ENCODE measurements at regions not wholly inside any gene's neighbourhood (a gene's known extent, or its start where the extent isn't known, plus 50 kb on each side); places are given as distances from the start of the nearest gene placed in this dataset.
"Not testable (repeated sequence)": the region's sequence is repeated elsewhere in the genome, so short reads cannot be mapped to it uniquely, and the experiment has no call there.

DNA sequence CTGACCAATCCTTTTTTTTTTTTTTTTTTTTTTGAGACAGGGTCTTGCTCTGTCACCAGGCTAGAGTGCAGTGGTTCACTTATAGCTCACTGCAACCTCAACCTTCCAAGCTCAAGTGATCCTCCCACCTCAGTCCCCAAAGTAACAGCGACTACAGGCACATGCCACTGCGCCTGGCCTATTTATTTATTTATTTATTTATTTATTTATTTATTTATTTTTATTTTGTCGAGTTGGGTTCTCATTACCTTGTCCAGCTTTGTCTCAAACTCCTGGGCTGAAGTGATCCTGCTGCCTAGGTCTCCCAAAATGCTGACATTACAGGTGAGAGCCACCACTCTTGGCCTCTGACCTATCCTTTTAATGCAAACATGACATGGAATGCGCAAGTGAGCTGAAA is 124.4 kb downstream of the GXYLT1 start:
- Histone ChIP-seq H3K4me3 (no peak overlapping the region), H3K27me3 (no peaks in the 10 kb centered on the region), H3K9me3 (no peaks in the 10 kb centered on the region), H3K36me3 (no peaks in the 10 kb centered on the region), H3K9ac (ENCODE audit: low read depth in 2 of 2, low read length in 2 of 2) (no peak overlapping the region), H3K4me1 (no peaks in the 10 kb centered on the region), H3K27ac (no peak overlapping the region)
- DNase-seq: no peak
- TF ChIP-seq, protein P1, sequence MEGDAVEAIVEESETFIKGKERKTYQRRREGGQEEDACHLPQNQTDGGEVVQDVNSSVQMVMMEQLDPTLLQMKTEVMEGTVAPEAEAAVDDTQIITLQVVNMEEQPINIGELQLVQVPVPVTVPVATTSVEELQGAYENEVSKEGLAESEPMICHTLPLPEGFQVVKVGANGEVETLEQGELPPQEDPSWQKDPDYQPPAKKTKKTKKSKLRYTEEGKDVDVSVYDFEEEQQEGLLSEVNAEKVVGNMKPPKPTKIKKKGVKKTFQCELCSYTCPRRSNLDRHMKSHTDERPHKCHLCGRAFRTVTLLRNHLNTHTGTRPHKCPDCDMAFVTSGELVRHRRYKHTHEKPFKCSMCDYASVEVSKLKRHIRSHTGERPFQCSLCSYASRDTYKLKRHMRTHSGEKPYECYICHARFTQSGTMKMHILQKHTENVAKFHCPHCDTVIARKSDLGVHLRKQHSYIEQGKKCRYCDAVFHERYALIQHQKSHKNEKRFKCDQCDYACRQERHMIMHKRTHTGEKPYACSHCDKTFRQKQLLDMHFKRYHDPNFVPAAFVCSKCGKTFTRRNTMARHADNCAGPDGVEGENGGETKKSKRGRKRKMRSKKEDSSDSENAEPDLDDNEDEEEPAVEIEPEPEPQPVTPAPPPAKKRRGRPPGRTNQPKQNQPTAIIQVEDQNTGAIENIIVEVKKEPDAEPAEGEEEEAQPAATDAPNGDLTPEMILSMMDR (IDR thresholded peaks at IDR 0.05): no peak
- intact Hi-C loops (cut with DNase I): loop anchor here (5.0 kb wide), 1 partner anchor 743 kb away; no protein-coding TSS in a partner anchor

DNA sequence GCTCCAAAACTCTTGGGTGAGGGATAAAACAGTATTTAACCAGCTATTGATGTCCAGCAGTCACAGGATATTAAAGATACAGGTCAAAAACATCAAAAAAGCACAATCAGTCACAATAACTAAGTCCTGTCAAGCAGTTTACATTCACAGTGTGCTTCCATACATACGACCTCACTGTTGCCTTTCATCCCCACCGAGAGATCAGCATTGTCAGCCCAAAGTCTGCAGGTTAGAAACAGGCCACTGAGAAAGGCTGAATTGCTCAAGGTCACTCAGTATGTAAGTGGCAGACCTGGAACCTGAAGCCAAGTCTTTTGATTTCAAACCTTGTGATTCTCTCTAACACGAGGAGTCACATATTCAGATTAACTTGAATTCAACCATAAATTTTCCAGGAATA is 124.9 kb downstream of the GXYLT1 start:
- no peak for DNase-seq

DNA sequence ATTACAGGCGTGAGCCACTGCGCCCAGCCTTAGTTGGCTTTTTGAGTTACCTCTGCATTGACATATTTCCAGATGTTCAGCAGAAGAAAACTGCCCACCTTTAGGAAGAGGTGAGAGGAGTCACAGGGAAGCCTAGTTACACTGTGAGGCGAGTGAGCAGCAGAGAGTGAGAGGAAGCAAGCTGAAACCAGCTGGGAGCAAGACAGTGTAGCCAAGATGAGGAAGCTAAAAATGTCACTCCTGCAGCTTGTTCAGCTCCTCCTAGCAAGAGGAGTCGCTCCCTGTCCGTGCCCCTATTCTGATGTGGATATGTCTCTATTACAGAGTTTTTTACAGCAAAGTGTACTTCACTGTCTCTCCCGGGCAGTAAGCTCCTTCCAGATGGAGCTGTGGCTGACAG is 127.6 kb downstream of the GXYLT1 start:
- intact Hi-C loops (cut with DNase I): no loop called here
- H3K4me3 ChIP-seq: no peak overlapping the region
- H3K27me3 ChIP-seq: no peaks in the 10 kb centered on the region
- DNase-seq: no peak
- H3K27ac ChIP-seq: no peak overlapping the region
- H3K36me3 ChIP-seq: no peaks in the 10 kb centered on the region
- no peaks in the 10 kb centered on the region for H3K4me1 ChIP-seq
- TF ChIP-seq, protein P1 (IDR thresholded peaks at IDR 0.05): no peak
- H3K9ac ChIP-seq (ENCODE audit: low read depth in 2 of 2, low read length in 2 of 2): no peak overlapping the region
- H3K9me3 ChIP-seq: no peaks in the 10 kb centered on the region

More for the DNA sequence above, 124.9 kb downstream of the GXYLT1 start:
- H3K27me3 ChIP-seq: no peaks in the 10 kb centered on the region
- no peaks in the 10 kb centered on the region for H3K9me3 ChIP-seq
- TF ChIP-seq, protein P1 (IDR thresholded peaks at IDR 0.05): no peak
- H3K9ac ChIP-seq (ENCODE audit: low read depth in 2 of 2, low read length in 2 of 2): no peak overlapping the region
- intact Hi-C loops (cut with DNase I): loop anchor here (5.0 kb wide), 1 partner anchor 742 kb away; no protein-coding TSS in a partner anchor
- H3K4me3 ChIP-seq: no peak overlapping the region
- H3K36me3 ChIP-seq: no peaks in the 10 kb centered on the region
- no peak overlapping the region for H3K27ac ChIP-seq
- no peaks in the 10 kb centered on the region for H3K4me1 ChIP-seq

DNA sequence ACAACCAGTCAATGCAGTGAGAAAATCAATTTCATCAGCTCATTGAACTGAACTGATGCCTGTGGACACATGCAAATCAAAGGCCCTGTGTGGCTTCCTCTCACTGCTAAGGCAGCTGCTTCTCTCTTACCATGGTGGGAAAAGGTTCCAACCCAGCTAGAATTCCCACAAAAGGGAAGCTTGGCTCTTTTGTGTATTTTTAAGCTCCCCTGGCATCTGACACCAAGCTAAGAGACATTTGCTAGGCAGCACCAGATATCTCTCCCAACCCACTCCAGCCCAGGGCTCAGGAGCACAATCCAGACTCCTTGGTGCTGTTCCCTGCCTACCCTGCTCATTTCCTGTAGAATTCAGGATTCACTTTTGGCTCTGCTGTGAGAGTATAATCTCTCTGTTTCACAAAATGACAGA is 129.6 kb downstream of the GXYLT1 start:
- DNase-seq: no peak
- Histone ChIP-seq H3K27me3 (no peaks in the 10 kb centered on the region), H3K27ac (no peak overlapping the region), H3K36me3 (no peaks in the 10 kb centered on the region), H3K9me3 (no peaks in the 10 kb centered on the region), H3K9ac (ENCODE audit: low read depth in 2 of 2, low read length in 2 of 2) (no peak overlapping the region), H3K4me3 (no peak overlapping the region), H3K4me1 (no peaks in the 10 kb centered on the region)
- intact Hi-C loops (cut with DNase I): no loop called here
- TF ChIP-seq, protein P1 (IDR thresholded peaks at IDR 0.05): no peak

DNA sequence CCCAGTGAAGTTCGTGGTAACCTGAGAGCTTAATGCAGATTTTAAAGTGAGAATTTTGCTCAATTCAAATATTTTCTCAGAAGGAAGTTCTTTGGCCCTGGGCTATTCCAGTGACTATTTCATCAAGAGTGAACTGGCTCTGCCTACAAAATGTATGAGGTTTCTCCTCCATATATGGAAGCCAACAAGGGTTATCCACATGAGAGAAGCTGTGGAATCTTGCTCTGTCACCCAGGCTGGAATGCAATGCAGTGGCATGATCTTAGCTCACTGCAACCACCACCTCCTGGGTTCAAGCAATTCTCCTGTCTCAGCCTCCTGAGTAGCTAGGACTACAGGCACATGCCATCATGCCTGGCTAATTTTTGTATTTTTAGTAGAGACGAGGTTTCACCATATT is 132.2 kb downstream of the GXYLT1 start:
- H3K4me1 ChIP-seq; H3K4me3 ChIP-seq; intact Hi-C loops (cut with DNase I): not testable (repeated sequence)

DNA sequence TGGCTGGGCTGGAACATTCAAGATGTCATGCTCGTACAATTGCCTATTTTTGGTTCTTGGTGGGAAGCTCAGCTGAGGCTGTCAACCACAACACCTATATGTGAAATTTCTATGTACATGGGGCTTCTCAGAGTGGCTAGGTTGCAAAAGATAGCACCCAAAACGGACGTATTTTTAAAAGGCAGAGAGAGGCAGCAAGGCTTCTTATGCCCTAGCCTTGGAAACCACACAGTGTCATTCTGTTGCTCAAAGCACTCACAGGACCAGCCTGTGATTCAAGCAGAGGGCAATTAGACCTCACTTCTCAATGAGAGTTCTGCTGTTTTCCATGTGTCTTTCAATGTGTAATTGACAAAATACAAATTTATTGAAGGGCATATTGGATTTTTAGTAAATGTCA is 134.0 kb downstream of the GXYLT1 start:
- H3K36me3 ChIP-seq: no peaks in the 10 kb centered on the region
- TF ChIP-seq, protein P1 (IDR thresholded peaks at IDR 0.05): no peak
- intact Hi-C loops (cut with DNase I): no loop called here
- H3K9me3 ChIP-seq: no peaks in the 10 kb centered on the region
- H3K27me3 ChIP-seq: no peaks in the 10 kb centered on the region
- no peak for DNase-seq
- H3K4me3 ChIP-seq: no peak overlapping the region
- H3K9ac ChIP-seq (ENCODE audit: low read depth in 2 of 2, low read length in 2 of 2): no peak overlapping the region
- no peaks in the 10 kb centered on the region for H3K4me1 ChIP-seq
- no peak overlapping the region for H3K27ac ChIP-seq

More for the DNA sequence above, 132.2 kb downstream of the GXYLT1 start:
- not testable (repeated sequence) for H3K9ac ChIP-seq (ENCODE audit: low read depth in 2 of 2, low read length in 2 of 2); H3K27ac ChIP-seq; H3K9me3 ChIP-seq; H3K36me3 ChIP-seq; H3K27me3 ChIP-seq; DNase-seq

All from colonic mucosa (tissue), 4 donors.